Ishikawa (cell line): ENCODE measurements at regions not wholly inside any gene's neighbourhood (a gene's known extent, or its start where the extent isn't known, plus 50 kb on each side); places are given as distances from the start of the nearest gene placed in this dataset.
A peak's percentile ranks its signal among the peaks of the same experiment; 100 is the strongest.

Source experiments
- CEBPB ChIP-seq: IDR thresholded peaks from 2 replicates; pipeline ENCODE4 v1.6.1; 2012
- CREB1 ChIP-seq: IDR thresholded peaks from 2 replicates; pipeline ENCODE4 v1.6.1; 2012; ENCODE audit warnings: low read depth
- EGR1 ChIP-seq: IDR thresholded peaks from 2 replicates; pipeline ENCODE4 v1.6.1; 2012
- EP300 ChIP-seq: IDR thresholded peaks from 2 replicates; pipeline ENCODE4 v1.6.1; 2012; ENCODE audit warnings: borderline replicate concordance
- FOXM1 ChIP-seq: IDR thresholded peaks from 2 replicates; pipeline ENCODE4 v1.6.1; 2012; ENCODE audit warnings: low read depth, borderline replicate concordance
- NFIC ChIP-seq: IDR thresholded peaks from 2 replicates; pipeline ENCODE4 v1.6.1; 2012
- RAD21 ChIP-seq: IDR thresholded peaks from 2 replicates; pipeline ENCODE4 v1.6.1; 2012; ENCODE audit warnings: low read depth
- TAF1 ChIP-seq: IDR thresholded peaks from 2 replicates; pipeline ENCODE4 v1.6.1; 2012; ENCODE audit warnings: low read depth, mild to moderate bottlenecking
- TCF12 ChIP-seq: IDR thresholded peaks from 2 replicates; pipeline ENCODE4 v1.6.1; 2012; ENCODE audit warnings: low read depth
- YY1 ChIP-seq: IDR thresholded peaks from 2 replicates; pipeline ENCODE4 v1.6.1; 2012; ENCODE audit warnings: low read depth
- ZBTB7A ChIP-seq: IDR thresholded peaks from 2 replicates; pipeline ENCODE4 v1.6.1; 2012; ENCODE audit warnings: low read depth
- TF ChIP-seq, protein P1 (sequence below): IDR thresholded peaks from 2 replicates; pipeline ENCODE4 v1.6.1; 2012
- TF ChIP-seq, protein P2 (sequence below): IDR thresholded peaks from 2 replicates; pipeline ENCODE4 v1.6.1; 2012
- TF ChIP-seq, protein P3 (sequence below): IDR thresholded peaks from 2 replicates; pipeline ENCODE4 v1.6.1; 2012; ENCODE audit warnings: low read depth, mild to moderate bottlenecking

DNA sequence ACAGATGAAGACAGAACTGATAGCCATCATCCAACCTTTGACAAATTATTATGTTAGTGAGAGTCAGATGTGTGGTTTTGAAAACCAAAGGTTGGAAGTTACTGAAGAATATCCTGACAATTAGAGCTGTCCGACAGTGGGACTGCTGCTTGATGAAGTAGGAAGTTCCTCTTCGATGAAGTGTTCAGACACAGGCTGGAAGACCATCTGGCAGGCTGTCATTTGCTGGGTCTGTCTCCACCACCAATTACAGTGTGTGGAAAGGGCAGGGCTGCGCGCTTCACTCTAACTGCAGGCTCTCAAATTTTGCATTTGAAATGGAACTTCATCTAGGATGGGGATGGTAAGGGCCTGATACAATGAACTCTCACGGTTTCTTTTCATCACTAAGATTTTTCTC, 313.8 kb downstream of the PIK3C3 start:
- no peak for TF ChIP-seq EP300
- TF ChIP-seq, protein P1, sequence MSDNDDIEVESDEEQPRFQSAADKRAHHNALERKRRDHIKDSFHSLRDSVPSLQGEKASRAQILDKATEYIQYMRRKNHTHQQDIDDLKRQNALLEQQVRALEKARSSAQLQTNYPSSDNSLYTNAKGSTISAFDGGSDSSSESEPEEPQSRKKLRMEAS: no peak
- TF ChIP-seq CREB1: no peak
- TF ChIP-seq RAD21: no peak
- no peak for TF ChIP-seq EGR1
- TF ChIP-seq, protein P2, sequence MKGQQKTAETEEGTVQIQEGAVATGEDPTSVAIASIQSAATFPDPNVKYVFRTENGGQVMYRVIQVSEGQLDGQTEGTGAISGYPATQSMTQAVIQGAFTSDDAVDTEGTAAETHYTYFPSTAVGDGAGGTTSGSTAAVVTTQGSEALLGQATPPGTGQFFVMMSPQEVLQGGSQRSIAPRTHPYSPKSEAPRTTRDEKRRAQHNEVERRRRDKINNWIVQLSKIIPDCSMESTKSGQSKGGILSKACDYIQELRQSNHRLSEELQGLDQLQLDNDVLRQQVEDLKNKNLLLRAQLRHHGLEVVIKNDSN: no peak
- TF ChIP-seq YY1: no peak
- TF ChIP-seq TCF12: no peak
- TF ChIP-seq FOXM1: no peak
- TF ChIP-seq NFIC: no peak
- TF ChIP-seq, protein P3, sequence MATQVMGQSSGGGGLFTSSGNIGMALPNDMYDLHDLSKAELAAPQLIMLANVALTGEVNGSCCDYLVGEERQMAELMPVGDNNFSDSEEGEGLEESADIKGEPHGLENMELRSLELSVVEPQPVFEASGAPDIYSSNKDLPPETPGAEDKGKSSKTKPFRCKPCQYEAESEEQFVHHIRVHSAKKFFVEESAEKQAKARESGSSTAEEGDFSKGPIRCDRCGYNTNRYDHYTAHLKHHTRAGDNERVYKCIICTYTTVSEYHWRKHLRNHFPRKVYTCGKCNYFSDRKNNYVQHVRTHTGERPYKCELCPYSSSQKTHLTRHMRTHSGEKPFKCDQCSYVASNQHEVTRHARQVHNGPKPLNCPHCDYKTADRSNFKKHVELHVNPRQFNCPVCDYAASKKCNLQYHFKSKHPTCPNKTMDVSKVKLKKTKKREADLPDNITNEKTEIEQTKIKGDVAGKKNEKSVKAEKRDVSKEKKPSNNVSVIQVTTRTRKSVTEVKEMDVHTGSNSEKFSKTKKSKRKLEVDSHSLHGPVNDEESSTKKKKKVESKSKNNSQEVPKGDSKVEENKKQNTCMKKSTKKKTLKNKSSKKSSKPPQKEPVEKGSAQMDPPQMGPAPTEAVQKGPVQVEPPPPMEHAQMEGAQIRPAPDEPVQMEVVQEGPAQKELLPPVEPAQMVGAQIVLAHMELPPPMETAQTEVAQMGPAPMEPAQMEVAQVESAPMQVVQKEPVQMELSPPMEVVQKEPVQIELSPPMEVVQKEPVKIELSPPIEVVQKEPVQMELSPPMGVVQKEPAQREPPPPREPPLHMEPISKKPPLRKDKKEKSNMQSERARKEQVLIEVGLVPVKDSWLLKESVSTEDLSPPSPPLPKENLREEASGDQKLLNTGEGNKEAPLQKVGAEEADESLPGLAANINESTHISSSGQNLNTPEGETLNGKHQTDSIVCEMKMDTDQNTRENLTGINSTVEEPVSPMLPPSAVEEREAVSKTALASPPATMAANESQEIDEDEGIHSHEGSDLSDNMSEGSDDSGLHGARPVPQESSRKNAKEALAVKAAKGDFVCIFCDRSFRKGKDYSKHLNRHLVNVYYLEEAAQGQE: no peak
- TF ChIP-seq CEBPB: no peak
- TF ChIP-seq ZBTB7A: no peak

DNA sequence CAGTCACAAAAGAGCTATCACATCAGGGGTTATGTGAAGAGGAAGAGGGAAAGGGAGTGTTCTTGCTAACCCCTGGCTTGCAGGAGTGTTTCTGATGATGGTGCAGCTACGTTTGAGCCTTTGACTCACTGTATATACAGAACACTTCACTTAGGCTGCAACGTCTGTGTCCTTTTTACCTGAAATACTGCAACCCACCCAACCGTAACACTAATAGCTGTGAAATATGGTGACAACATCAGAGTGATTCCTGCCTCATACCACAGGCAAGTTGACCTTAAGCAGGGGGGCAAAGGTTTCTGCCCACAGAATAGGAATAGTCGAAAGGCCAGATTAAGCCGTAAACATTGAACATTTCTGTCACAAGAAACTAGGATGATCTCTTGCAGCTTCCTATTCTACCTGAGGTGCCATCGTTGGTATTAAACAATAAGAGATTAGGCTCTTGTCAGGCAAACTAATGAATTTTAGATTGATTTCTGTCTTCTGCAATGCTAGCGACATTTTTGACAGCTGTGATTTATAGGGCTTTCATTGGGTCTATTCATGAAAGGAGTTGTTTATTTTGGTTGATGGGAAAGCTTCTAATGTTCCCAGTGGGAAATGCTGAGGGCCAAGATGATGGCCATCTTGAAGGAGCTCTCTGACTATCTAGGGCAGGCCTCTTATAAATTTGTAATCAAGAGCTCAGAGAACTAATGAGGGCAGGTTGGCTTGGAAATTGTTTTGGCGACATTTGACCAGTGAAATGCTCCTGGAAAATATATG, 316.8 kb downstream of the PIK3C3 start:
- TF ChIP-seq ZBTB7A (no peak), RAD21 (no peak), YY1 (no peak)
- TF ChIP-seq, protein P2: no peak

DNA sequence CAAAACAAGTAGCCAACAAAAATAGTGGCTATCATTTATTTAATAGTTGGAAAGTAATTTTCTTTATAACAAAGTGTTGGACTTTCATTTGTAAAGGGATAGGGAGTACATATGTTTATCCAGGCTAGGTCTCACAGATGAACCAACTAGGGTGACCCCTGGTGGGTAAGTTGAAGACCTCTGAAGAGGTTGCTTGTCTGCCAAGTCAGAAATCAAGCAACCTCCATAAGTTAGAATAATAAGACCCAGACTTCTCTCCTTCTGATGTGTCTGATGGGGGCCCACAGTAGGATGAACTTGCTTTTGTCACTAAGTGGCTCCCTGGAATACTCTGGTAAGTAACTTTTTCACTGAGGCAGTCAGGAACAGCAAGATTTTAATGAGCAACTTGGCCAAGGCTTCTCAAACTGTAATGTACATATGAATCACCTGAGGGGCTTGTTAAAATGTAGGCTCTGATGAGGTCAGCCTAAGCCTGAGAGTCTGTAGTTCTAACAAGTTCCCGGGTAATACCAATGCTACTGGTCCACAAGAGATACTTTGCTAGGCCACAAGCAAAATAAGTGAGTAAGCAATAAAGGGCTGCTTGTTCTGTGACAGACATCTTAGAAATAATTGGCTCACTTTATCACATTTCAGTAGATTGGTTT, 319.6 kb downstream of the PIK3C3 start:
- TF ChIP-seq, protein P2: no peak
- TF ChIP-seq, protein P1: no peak
- no peak for TF ChIP-seq TCF12
- TF ChIP-seq RAD21: peak; percentile 14; the same call in 1 of the 2 replicates
- no peak for TF ChIP-seq ZBTB7A

DNA sequence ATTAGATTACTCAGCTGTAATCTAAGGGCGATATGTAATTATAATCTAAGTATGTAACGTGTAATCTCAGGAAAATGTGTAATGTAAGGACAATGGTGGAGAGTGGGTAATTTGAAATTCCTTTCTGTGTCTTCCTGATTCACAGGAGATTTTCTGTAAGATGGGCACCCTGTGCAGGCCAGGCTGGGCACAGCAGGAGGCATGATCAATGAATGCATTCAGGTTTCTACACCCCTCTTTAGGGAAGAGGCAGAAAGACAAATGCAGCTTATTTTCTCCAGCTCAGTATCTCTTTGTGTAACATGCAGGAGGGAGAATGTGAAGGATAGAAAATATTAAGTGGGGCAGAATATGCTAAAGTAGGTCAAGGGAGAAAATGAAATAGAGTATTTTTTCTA, 320.1 kb downstream of the PIK3C3 start:
- no peak for TF ChIP-seq RAD21
- TF ChIP-seq, protein P1: no peak
- TF ChIP-seq CREB1: no peak

DNA sequence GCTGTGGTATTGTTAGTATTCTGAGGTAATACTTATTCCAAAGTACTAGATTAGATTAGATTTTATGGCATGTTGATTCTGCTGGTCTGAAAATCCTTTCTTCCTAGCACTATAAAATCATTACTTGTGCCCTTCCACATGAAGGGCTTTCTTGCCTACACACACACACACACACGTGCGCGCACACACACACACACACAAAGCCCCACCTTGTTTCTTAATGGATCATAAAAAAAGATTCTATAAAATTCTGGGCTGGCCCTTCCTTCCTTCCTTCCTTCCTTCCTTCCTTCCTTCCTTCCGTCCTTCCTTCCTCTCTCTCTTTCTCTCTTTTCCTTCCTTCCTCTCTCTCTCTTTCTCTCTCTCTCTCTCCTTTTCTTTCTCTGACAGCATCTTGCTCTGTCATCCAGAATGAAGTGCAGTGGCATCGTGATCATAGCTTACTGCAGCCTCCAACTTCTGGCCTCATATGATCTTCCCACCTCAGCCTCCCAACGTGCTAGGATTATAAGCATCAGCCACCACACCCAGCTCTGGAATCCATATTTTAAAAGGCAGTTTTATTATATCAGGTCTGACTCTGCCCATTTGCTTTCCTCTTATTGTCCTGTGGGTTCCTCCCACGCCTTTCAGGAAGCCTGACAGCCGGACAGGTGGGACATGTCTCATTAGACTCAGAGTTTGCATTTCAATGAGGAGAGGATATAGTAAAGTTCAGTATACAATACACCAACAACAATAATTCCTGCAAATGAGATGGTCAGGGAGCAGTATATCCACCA, 321.1 kb downstream of the PIK3C3 start:
- TF ChIP-seq TAF1: no peak
- TF ChIP-seq, protein P1: no peak
- TF ChIP-seq CEBPB: no peak
- TF ChIP-seq YY1: no peak
- no peak for TF ChIP-seq EGR1
- TF ChIP-seq, protein P3: no peak
